ENCODE measurements at regions not wholly inside any gene's neighbourhood (a gene's known extent, or its start where the extent isn't known, plus 50 kb on each side); places are given as distances from the start of the nearest gene placed in this dataset.

- H3K27ac ChIP-seq, result no peak overlapping the region
Measured at GRCh38 chr10:42933448-42934340, 143.2 kb upstream of the RET start.

GRCh38 chr10:42934351-42934811 is 142.5 kb upstream of the RET start:
- TF ChIP-seq CTCF (IDR thresholded peaks at IDR 0.05) (no peak), ZFX (IDR thresholded peaks at IDR 0.05; ENCODE audit: borderline replicate concordance) (no peak)
- H3K27ac ChIP-seq, result no peak overlapping the region

More at GRCh38 chr10:42933448-42934340, 143.2 kb upstream of the RET start:
- TF ChIP-seq CTCF (IDR thresholded peaks at IDR 0.05), result no peak
- TF ChIP-seq ZFX (IDR thresholded peaks at IDR 0.05; ENCODE audit: borderline replicate concordance), result no peak

- TF ChIP-seq ZFX (IDR thresholded peaks at IDR 0.05; ENCODE audit: borderline replicate concordance) (no peak), CTCF (IDR thresholded peaks at IDR 0.05) (no peak)
- no peak overlapping the region for H3K27ac ChIP-seq
Measured at GRCh38 chr10:42934842-42935241, 142.0 kb upstream of the RET start.

- TF ChIP-seq CTCF (IDR thresholded peaks at IDR 0.05) (no peak), ZFX (IDR thresholded peaks at IDR 0.05; ENCODE audit: borderline replicate concordance) (no peak)
- H3K27ac ChIP-seq, result no peak overlapping the region
Measured at GRCh38 chr10:42935466-42935865, 141.4 kb upstream of the RET start.

- no peak overlapping the region for H3K27ac ChIP-seq
- TF ChIP-seq CTCF (IDR thresholded peaks at IDR 0.05), result no peak
- no peak for TF ChIP-seq ZFX (IDR thresholded peaks at IDR 0.05; ENCODE audit: borderline replicate concordance)
Measured at GRCh38 chr10:42936580-42936979, 140.3 kb upstream of the RET start.

- TF ChIP-seq CTCF (IDR thresholded peaks at IDR 0.05) (no peak), ZFX (IDR thresholded peaks at IDR 0.05; ENCODE audit: borderline replicate concordance) (no peak)
- H3K27ac ChIP-seq, result no peak overlapping the region
Measured at GRCh38 chr10:42937048-42937447, 139.8 kb upstream of the RET start.

GRCh38 chr10:42937649-42938180 is 139.2 kb upstream of the RET start:
- no peak overlapping the region for H3K27ac ChIP-seq
- TF ChIP-seq ZFX (IDR thresholded peaks at IDR 0.05; ENCODE audit: borderline replicate concordance), result no peak
- TF ChIP-seq CTCF (IDR thresholded peaks at IDR 0.05), result no peak
